ENCODE measurements at regions not wholly inside any gene's neighbourhood (a gene's known extent, or its start where the extent isn't known, plus 50 kb on each side); places are given as distances from the start of the nearest gene placed in this dataset.
"Not testable (repeated sequence)": the region's sequence is repeated elsewhere in the genome, so short reads cannot be mapped to it uniquely, and the experiment has no call there.

GRCh38 chr10:8128511-8128910 lies 74.0 kb downstream of the GATA3 start:
- no peak for DNase-seq

GRCh38 chr10:8129438-8129837 lies 75.0 kb downstream of the GATA3 start:
- DNase-seq: no peak

- DNase-seq: no peak
These were observed 76.8 kb downstream of the GATA3 start for GRCh38 chr10:8130973-8131911.

DNA sequence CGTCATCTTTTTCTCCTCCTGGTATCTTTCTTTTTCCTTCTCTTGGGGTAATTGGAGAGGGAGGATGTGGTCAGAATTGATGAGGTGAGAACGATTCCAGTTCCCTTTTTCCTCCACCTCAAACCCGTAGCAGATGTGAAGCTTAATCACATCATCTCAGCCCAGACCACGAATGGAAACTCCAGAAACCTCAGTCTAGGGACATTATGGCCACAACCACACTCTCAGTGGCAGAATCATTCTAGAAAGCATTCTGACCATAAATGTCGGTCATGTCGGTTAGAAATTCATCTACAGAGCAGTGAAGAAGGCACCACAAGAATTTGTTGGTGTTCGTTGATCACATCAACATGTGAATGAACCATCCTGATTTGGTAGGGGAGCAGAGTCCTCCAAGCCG lies 78.7 kb downstream of the GATA3 start:
- no peak for DNase-seq

DNA sequence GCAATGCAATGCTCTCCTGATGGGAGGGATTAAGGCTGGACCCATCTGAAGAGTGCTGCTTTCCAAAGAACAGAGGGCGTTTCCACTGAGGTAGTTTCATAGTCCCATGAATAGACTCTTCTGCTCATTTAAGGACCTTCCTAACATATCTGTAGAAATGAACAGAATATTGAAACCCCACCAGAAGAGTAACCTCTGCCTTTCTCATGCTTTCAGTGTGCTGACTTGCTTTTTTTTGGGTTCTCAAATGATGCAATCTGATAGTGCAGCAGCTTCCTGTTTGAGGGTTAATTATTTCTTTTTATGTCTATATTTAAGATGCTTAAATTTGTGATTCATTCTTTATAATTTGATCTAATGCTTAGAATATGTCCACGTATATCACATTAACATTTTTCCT lies 82.2 kb downstream of the GATA3 start:
- no peak for DNase-seq

GRCh38 chr10:8137272-8137681 lies 82.8 kb downstream of the GATA3 start:
- DNase-seq: peak; percentile 44

DNA sequence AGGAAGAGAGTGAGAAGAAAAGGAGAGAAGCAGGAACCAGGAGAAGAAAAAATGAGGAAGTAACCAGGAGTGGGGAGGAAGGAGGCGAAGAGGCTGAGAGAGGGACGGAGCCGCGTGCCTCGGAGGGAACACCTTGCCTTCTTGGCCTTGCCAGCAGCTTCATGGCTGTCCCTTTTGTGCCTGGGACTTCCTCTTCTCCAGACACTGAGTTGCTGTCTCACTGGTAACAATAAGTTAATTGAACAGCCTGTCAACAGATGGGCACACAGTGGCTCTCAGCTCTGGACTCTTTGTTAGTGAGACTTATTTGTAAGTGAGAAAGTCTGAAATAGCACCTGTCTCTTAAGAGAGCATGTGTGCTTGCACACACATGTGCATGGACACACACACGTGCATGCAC lies 83.2 kb downstream of the GATA3 start:
- DNase-seq: peak; percentile 13

DNA sequence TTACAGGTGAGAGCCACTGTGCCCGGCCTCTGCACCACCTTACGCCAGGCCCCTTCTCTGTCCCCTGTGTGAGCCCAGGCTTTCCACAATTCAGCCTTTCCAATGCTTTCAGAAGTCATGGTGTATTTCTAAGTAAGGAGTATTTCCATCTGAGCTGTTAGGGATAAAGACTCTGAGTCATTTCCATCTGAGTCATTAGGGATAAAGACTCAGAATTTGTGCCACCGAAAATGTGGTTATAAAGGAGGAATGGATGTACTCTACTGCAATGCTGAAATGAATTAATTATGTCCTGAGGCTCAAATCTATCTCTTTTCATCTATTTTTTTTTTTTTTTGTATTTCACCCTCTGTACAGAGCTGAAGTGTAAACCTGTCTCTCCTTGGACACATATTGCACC lies 84.0 kb downstream of the GATA3 start:
- DNase-seq: no peak

DNA sequence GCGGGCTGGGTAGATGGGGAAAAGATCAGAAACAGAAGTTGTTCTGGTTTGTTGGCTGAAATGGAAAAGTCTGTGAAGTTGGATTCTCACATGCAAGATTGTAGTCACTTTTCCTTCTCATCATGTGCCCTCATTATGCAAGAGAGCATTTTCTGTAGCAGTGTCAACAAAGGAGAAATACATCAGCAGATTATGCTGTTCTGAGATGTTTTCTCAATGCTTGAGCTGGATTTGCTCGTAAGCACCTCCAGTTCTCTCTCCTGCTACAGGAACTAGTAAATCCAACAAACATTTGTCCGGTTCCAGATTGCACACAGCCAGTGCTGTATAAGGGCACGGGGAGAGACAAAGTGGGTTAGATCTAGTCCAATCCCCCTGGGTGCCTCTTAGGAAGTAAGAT lies 90.0 kb downstream of the GATA3 start:
- no peak for DNase-seq

DNA sequence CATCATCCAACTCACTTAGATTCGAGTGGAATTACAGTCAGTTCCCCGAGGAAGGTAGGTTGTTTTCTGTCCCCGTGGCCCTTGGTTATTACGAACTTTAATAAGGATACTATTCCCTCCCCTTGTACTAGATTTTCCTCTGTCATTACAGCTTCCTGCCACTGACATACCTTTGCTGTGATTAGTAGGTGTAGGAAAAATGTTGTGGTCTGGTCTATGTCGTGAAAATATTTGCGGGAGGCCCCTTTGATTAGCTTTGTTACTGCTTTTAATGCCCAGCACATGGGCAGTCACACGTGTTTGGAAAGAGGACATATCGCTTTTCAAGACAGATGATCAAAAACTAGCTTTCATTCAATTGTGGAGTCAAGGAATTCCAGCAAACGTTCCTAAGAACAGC lies 92.2 kb downstream of the GATA3 start:
- no peak for DNase-seq

DNA sequence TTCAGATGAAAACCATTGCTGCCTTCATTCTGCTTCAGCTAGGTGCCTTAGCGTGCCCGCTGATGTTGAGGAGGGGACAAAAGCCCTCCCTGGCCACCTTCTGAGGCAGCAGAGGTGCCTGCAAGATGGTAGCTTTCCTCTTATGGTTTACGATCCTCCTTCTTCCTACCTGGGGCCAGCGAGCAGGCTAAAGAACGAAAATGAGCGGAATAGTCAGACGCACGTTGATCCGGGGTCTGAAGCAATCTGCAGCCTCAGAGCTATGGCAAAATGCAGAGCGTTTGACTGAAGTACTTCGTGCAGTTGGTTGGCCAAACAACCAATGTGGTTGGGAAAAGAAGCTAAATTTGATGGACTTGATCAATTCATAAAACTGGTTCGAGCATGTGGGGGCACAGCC lies 95.5 kb downstream of the GATA3 start:
- no peak for DNase-seq

DNA sequence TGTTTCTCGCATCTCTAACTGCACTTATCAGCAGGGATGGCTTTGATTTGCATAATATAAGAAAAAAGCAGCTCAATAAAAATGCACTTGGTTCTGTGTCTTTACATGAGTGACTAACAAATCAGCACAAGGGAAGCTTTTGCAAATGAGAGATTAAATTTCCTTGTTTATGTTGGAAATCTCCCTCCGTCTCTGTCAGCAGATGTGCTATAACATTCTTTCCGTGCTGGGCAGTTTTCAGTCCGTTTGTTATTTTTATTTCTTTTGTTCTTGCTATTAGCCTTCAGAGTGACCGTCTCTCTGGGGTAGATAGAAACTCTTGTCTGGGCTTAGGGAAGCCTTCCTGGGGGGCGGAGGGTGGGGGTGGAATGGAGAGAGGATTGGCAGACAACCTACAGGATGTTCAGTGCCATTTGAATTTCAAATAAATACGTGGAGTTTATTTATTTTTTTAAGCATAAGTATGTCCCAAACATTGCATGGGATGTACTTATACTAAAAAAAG lies 96.0 kb downstream of the GATA3 start:
- no peak for DNase-seq

DNA sequence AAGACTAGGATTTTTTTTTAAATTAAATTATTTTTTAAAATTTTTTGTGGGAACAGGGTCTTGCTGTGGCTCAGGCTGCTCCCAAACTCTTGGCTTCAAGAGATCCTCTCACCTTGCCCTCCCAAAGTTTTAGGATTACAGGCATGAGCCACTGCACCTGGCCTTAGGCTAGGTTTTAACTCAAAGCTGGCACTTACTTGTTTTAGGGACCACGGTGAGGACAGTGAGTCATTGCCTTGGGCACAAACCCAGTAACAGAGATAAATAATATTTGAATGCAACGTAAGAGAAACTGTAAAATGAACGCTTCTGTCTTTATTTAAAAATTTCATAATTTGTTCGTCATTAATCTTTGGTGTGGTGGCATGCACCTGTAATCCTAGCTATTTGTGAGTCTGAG lies 96.6 kb downstream of the GATA3 start:
- no peak for DNase-seq

DNA sequence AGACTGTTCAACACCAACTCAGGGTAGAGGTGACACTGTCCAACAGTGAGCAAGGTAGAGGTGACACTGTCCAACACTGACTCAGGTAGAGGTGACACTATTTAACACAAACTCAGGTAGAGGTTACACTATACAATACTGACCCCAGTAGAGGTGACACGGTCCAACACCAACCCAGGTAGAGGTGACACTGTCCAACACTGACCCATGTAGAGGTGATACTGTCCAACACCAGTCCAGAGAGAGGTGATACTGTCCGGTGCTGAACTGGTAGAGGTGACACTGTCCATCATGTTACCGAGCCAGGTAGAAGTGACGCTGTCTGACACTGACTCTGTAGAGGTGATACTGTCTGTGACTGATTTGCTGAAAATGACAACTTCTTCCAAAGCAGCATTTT lies 102.4 kb downstream of the GATA3 start:
- DNase-seq: no peak

GRCh38 chr10:8158193-8159071 lies 103.9 kb downstream of the GATA3 start:
- DNase-seq: no peak

DNA sequence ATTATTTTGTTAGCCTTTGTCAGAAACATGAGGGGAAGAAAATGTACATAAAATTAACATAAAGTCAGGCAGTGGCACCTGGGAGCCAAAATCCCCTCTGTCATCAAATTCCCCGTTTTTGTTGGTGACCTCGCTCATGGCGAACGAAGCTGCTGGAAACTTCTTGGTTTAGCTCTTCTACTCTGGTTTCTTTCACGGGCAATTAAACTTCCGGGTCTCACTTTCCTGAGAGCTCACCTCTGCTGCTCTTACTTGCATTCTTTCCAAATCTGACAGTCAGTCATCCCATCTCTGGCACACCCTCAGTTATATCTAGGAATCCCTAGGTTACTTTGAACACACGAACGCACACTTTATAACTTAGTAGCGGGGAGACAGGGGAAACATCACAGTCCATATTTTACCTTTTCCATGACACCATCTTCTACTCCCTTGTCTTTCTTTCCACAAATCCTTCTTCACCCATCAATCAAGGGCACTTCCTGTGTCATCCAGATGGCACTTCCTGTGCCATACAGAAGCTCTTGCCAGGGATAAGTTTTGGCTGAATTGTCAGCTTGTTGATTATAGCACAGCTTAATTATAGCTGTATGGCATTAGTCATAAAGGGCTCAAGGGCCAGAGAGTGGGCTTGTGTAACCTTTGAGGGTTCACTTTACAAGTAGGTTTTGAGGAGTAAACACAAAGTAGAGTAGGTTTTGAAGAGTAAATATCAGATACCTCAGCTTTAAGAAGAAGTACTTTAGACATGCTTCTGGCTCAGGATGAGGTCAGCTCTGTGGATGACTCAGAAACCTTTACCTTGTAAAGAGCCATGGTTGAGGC lies 105.1 kb downstream of the GATA3 start:
- DNase-seq: no peak

GRCh38 chr10:8163824-8164223 lies 109.3 kb downstream of the GATA3 start:
- no peak for DNase-seq

GRCh38 chr10:8164640-8165039 lies 110.2 kb downstream of the GATA3 start:
- not testable (repeated sequence) for DNase-seq

DNA sequence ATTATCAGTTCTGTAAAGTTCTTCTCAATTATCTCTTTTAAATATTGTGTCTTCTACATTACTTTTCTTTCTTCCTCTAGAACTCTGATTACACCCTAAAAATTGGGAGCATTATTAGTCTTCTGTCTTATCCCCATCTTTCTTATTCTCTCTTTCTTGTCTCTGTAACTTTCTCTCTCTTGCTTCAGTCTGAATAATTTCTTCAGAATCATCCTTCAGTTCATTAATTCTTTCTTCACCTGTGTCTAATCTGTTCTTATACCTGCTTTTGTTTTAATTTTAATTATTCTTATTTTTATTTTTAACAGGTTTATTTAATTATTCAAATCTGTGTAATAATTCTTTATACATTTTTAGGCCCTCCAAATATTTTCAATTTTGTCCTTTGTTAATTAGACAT lies 114.3 kb downstream of the GATA3 start:
- no peak for DNase-seq

DNA sequence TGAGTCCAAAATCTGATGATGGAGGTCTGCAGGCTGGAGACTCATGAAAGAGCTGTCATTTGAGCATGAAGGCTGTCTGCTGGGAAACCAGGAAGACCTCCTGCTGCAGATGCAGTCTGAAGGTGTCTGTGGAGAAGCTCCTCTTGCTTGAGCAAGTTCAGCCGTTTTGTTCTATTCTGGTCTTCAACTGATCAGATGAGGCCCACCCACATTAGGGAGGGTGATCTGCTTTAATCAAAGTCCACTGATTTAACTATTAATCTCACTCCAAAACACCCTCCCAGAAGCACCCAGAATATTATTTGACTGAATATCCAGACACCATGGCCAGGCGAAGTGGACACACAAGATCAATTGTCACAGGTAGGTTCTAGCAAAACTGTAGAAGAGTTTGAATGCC lies 116.5 kb downstream of the GATA3 start:
- DNase-seq: no peak

- no peak for DNase-seq
These were observed 118.1 kb downstream of the GATA3 start for GRCh38 chr10:8172604-8173003.

DNA sequence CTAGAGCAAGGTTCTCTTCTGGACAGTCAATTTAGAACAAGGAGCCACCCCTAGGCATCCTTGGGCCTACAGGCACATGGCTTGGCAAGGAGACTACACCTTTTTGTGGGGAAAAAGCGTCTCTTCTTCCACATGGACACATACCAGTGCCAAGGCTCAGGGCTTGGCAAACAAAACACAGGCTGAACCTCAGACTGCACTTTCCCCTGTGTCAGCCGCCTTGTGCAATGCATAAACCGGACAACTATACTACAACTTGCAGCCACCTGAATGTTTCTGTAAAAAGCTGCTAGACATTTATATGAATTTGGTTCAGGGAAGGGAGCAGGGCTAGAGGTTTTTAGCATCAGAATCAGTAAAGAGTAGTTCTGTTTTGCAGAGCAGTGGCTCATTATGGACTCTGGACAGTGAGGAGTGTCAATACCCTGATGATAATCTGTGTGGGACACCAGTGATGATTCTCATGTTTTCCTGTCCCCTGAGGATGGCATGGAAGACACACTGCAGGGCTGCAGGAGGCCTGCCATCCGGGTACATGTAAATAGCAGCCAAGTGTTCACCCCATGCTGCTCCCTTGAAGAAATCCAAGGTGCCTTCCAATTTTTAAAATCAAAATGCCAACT lies 118.9 kb downstream of the GATA3 start:
- DNase-seq: no peak
